Bronchial epithelial cell (primary cell): ENCODE measurements at regions not wholly inside any gene's neighbourhood (a gene's known extent, or its start where the extent isn't known, plus 50 kb on each side); places are given as distances from the start of the nearest gene placed in this dataset.

ENCODE experiments used
- DNase-seq: peaks from one replicate; pipeline ENCODE4 v3.0.0-alpha.2; 2010; ENCODE audit warnings: low read depth
- FAIRE-seq: peaks from 2 replicates; lab custom pipeline; 2011; peaks lifted over from hg19 to GRCh38; lab: Jason Lieb, UNC
- H3K27me3 ChIP-seq: 2 replicates; pipeline ENCODE4 v1.5.1; 2011; ENCODE audit warnings: low read length; ENCODE audit not compliant: control insufficient read depth, insufficient read depth
- H3K36me3 ChIP-seq: 2 replicates; pipeline ENCODE4 v1.5.1; 2011; ENCODE audit warnings: low read length; ENCODE audit not compliant: control insufficient read depth, insufficient read depth
- H3K4me3 ChIP-seq: 2 replicates; pipeline ENCODE4 v1.5.1; 2011; ENCODE audit warnings: mild to moderate bottlenecking, low read depth, low read length, control low read depth
- TF ChIP-seq, protein P1 (sequence below): IDR thresholded peaks from 2 replicates; pipeline ENCODE4 v1.5.1; 2011; ENCODE audit warnings: mild to moderate bottlenecking, moderate library complexity, low read length, control low read depth, inconsistent platforms; ENCODE audit not compliant: insufficient read depth, severe bottlenecking

DNA sequence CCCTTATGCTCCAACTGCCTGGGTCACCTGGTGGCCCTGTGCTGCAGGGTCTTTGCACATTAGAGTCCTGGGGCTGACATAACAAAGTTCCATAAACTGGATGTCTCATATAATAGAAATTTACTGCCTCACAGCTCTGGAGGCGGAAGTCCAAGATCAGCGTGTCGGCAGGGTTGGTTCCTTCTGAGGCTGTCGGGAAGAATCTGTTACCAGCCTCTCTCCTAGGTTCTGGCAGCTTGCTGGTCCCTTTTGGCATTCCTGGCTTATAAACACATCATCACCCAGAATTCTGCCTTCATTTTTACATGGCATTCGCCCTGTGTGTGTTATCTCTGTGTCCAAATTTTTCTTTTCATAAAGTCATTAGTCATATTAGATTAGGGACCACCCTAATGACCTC lies 170.5 kb downstream of the NDUFA10 start:
- FAIRE-seq (no peak), DNase-seq (no peak)
- TF ChIP-seq, protein P1, sequence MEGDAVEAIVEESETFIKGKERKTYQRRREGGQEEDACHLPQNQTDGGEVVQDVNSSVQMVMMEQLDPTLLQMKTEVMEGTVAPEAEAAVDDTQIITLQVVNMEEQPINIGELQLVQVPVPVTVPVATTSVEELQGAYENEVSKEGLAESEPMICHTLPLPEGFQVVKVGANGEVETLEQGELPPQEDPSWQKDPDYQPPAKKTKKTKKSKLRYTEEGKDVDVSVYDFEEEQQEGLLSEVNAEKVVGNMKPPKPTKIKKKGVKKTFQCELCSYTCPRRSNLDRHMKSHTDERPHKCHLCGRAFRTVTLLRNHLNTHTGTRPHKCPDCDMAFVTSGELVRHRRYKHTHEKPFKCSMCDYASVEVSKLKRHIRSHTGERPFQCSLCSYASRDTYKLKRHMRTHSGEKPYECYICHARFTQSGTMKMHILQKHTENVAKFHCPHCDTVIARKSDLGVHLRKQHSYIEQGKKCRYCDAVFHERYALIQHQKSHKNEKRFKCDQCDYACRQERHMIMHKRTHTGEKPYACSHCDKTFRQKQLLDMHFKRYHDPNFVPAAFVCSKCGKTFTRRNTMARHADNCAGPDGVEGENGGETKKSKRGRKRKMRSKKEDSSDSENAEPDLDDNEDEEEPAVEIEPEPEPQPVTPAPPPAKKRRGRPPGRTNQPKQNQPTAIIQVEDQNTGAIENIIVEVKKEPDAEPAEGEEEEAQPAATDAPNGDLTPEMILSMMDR = no peak
- Histone ChIP-seq H3K27me3 (no peaks in the 10 kb centered on the region), H3K4me3 (no peak overlapping the region), H3K36me3 (no peaks in the 10 kb centered on the region)

DNA sequence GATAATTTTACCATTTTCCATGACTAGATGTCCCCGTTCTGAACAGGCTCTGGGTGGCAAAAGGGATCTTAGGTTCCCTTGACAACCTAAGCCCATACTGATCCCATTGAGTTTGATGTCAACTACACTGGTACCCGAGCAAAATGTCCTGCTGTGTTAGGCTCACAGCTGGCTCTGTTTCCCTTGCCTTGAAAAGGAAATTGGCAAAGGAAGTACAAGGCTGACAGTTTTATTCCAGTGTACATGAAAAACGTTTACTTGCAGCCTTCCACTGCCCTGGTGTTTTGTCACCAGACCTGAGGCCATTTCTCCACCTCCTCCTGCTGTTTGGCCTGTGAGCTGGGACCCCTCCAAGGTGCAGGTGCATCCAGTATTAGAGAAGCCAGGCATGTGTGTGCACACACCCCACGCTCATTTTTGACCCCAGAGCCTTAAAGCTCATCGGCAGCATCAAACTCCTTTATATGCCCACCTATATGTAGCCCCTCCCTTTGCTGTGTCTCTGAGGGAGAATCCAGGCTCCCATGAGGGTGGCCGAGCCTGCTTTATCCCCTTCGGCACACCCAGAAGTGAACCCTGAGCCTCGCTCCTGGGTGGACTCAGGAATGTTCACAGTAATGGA lies 171.3 kb downstream of the NDUFA10 start:
- TF ChIP-seq, protein P1 = no peak
- DNase-seq (no peak), FAIRE-seq (peak; percentile 28)
- Histone ChIP-seq H3K36me3 (no peaks in the 10 kb centered on the region), H3K4me3 (no peak overlapping the region), H3K27me3 (no peaks in the 10 kb centered on the region)

DNA sequence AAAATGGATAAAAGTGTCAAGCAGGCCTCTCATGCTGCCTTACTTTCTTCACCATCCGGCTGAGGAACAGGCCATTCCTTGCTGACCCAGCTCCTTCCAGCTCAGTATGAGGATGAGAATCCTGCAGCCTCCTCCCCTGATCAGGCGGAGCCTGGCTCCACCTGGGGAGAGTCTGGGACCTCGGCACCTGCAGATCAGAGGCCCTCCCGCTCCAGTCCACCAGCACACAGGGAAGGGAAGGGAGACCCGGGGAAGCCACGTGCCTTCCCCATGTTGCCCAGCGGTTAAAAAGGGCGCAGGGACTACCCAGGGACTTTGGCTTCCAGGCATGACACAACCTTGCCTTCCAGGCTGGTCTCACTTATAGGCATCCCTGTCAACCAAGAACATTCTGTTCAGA lies 172.0 kb downstream of the NDUFA10 start:
- H3K27me3 ChIP-seq = no peaks in the 10 kb centered on the region
- FAIRE-seq = no peak
- DNase-seq = no peak
- H3K36me3 ChIP-seq = no peaks in the 10 kb centered on the region
- no peak overlapping the region for H3K4me3 ChIP-seq
- TF ChIP-seq, protein P1 = no peak

DNA sequence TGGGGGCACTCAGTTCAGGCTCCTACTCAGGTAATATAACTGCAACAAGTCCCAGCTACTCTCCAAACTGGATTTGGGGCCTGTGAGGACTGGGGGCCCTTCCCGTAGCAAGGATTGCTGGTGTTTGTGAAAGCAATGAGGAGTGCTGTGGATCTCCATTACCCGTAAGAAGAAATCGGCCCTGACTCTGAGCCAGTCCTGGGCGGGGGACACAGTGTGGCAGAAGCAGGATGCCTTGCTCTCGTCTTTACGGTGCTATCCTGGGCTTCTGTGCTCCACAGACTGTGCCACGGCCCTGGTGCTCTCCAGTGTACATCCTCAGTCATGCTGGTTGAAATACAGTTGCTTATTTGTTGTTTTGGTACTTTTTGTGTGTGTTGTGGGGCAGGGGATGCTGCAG lies 172.9 kb downstream of the NDUFA10 start:
- H3K36me3 ChIP-seq = no peaks in the 10 kb centered on the region
- DNase-seq (no peak), FAIRE-seq (no peak)
- no peaks in the 10 kb centered on the region for H3K27me3 ChIP-seq
- TF ChIP-seq, protein P1 = no peak
- no peak overlapping the region for H3K4me3 ChIP-seq

DNA sequence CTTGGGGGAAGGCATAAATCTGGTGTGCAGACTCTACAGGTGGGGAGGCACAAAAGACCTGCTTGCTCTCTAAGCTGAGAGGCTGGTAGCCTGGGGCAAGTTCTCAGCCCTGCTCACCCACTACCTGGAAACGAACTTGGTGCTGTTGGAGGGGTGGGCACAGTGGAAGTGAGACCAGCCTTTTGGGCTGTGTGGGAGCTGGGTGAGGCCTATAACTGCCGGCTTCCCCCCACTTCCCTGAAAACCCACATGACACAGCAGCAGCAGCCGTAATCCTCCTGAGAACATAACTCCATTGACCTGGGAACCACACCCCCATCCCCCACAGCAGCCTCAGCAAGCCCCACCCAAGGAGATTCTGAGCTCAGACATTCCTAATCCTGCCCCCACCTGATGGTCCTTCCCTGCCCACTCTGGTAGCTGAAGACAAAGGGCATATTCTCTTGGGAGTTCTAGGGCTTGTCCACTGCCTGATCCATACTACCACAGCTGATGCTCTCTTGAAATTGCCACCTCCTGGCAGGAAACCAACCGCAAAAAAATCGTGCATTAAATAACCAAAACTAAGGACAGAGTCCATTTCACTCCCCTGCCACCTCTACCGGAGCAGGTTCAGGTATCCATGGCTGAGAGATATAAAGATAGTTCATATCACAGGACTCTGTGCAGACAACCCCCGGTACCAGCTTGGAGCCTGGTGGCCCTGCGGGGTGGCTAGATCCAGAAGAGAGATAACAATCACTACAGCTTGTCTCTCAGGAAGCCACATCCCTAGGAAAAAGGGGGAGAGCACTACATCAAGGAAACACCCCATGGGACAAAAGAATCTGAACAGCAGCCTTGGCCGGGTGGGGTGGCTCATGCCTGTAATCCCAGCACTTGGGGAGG lies 178.1 kb downstream of the NDUFA10 start:
- no peak for FAIRE-seq
- H3K27me3 ChIP-seq = no peaks in the 10 kb centered on the region
- no peak overlapping the region for H3K4me3 ChIP-seq
- DNase-seq = no peak
- TF ChIP-seq, protein P1 = no peak
- H3K36me3 ChIP-seq = no peaks in the 10 kb centered on the region
